Prostate gland (tissue), 2 donors: ENCODE measurements at regions not wholly inside any gene's neighbourhood (a gene's known extent, or its start where the extent isn't known, plus 50 kb on each side); places are given as distances from the start of the nearest gene placed in this dataset.

Experiments used
- CTCF ChIP-seq, 4 experiments: fragments of 200-600 bp in 2 of 4; fragments of 450-650 bp in 2 of 4; sonication (generic) in 2 of 4; IDR thresholded peaks; 1 replicate in 3 of 4; 2 replicates in 1 of 4; pipeline ENCODE4 v1.5.1; 2016 to 2019; ENCODE audit warnings: antibody characterized with exemption in 4 of 4, mild to moderate bottlenecking in 2 of 4, moderate library complexity in 2 of 4
- POLR2A ChIP-seq: fragments of 450-650 bp; IDR thresholded peaks from one replicate; pipeline ENCODE4 v1.6.1; 2016; ENCODE audit warnings: antibody characterized with exemption, mild to moderate bottlenecking

GRCh38 chr20:16147216-16147615 lies 426.0 kb downstream of the KIF16B start:
- TF ChIP-seq CTCF (IDR thresholded peaks at IDR 0.05) (no peak), POLR2A (no peak)
